Keratinocyte (primary cell): ENCODE measurements at regions not wholly inside any gene's neighbourhood (a gene's known extent, or its start where the extent isn't known, plus 50 kb on each side); places are given as distances from the start of the nearest gene placed in this dataset.

Source experiments
- DNase-seq: peaks from one replicate; pipeline ENCODE4 v3.0.0-alpha.2; 2011; ENCODE audit warnings: low read depth, missing footprints, low spot score
- FAIRE-seq: peaks from 2 replicates; lab custom pipeline; 2011; peaks lifted over from hg19 to GRCh38; lab: Jason Lieb, UNC
- H2AFZ ChIP-seq: 2 replicates; pipeline ENCODE4 v1.6.0; 2012; ENCODE audit warnings: low read length, control low read depth, inconsistent platforms; ENCODE audit not compliant: control insufficient read depth
- H3K27ac ChIP-seq: 2 replicates; pipeline ENCODE4 v1.5.1; 2011; ENCODE audit warnings: low read length; ENCODE audit not compliant: control insufficient read depth, insufficient read depth
- H3K27me3 ChIP-seq: 3 replicates; pipeline ENCODE4 v1.6.0; 2011; ENCODE audit warnings: low read length; ENCODE audit not compliant: control insufficient read depth, insufficient read depth; ENCODE audit errors: extremely low read depth
- H3K36me3 ChIP-seq, 2 experiments: 2 replicates in 1 of 2; 3 replicates in 1 of 2; pipeline ENCODE4 v1.5.1; 2011; ENCODE audit warnings: low read length in 2 of 2, mild to moderate bottlenecking in 1 of 2; ENCODE audit not compliant: control insufficient read depth in 2 of 2, insufficient read depth in 2 of 2; ENCODE audit errors: extremely low read depth in 1 of 2
- H3K4me1 ChIP-seq: 3 replicates; pipeline ENCODE4 v1.5.1; 2011; ENCODE audit warnings: low read length; ENCODE audit not compliant: control insufficient read depth, insufficient read depth; ENCODE audit errors: extremely low read depth
- H3K4me2 ChIP-seq: 3 replicates; pipeline ENCODE4 v1.6.0; 2011; ENCODE audit warnings: low read depth, low read length; ENCODE audit not compliant: control insufficient read depth, insufficient read depth; ENCODE audit errors: extremely low read depth
- H3K4me3 ChIP-seq, 3 experiments: fragments of 200-600 bp in 1 of 3; sonication (generic) in 1 of 3; 2 replicates in 2 of 3; 3 replicates in 1 of 3; pipeline ENCODE4 v1.5.1; 2011 to 2016; ENCODE audit warnings: low read length in 3 of 3, mild to moderate bottlenecking in 3 of 3, control low read depth in 2 of 3, inconsistent platforms in 1 of 3, low read depth in 1 of 3, mixed read lengths in 1 of 3, mixed run types in 1 of 3, moderate library complexity in 1 of 3; ENCODE audit not compliant: control insufficient read depth in 2 of 3, insufficient read depth in 2 of 3; ENCODE audit errors: extremely low read depth in 1 of 3
- H3K79me2 ChIP-seq: 2 replicates; pipeline ENCODE4 v1.6.0; 2012; ENCODE audit warnings: low read length; ENCODE audit not compliant: control insufficient read depth, insufficient read depth
- H3K9ac ChIP-seq: 3 replicates; pipeline ENCODE4 v1.6.0; 2011; ENCODE audit warnings: low read length; ENCODE audit not compliant: control insufficient read depth, insufficient read depth; ENCODE audit errors: extremely low read depth
- H3K9me1 ChIP-seq: 3 replicates; pipeline ENCODE4 v1.6.0; 2011; ENCODE audit warnings: low read length; ENCODE audit not compliant: control insufficient read depth, insufficient read depth; ENCODE audit errors: extremely low read depth
- H3K9me3 ChIP-seq: 2 replicates; pipeline ENCODE4 v1.5.1; 2012; ENCODE audit warnings: low read depth, low read length; ENCODE audit not compliant: control insufficient read depth
- H4K20me1 ChIP-seq: 3 replicates; pipeline ENCODE4 v1.6.0; 2011; ENCODE audit warnings: low read length; ENCODE audit not compliant: control insufficient read depth, insufficient read depth; ENCODE audit errors: extremely low read depth
- CTCF ChIP-seq, 3 experiments: IDR thresholded peaks in 1 of 3; conservative IDR thresholded peaks in 1 of 3; optimal IDR thresholded peaks in 1 of 3; 2 replicates in 2 of 3; 3 replicates in 1 of 3; pipeline versions ENCODE3 to v1.5.1; 2011; ENCODE audit warnings: low read length in 3 of 3, mild to moderate bottlenecking in 3 of 3, moderate library complexity in 2 of 3, control low read depth in 1 of 3, inconsistent platforms in 1 of 3; ENCODE audit not compliant: insufficient read depth in 2 of 3; ENCODE audit errors: extremely low read depth in 1 of 3
- EZH2 ChIP-seq: IDR thresholded peaks from one replicate; pipeline ENCODE4 v1.6.1; 2012; ENCODE audit warnings: inconsistent platforms, mild to moderate bottlenecking, low read length, moderate library complexity
- dilution Hi-C: fragments of 300-500 bp; cut with MboI; formaldehyde crosslinking; loops from one replicate; pipeline ENCODE4 v1.7.0; 2020; ENCODE audit warnings: low sequenced_read_pairs; ENCODE audit not compliant: extremely low pct_ligation_motif_present

GRCh38 chr15:94069844-94070243, 161.5 kb upstream of the MCTP2 start:
- H3K9ac ChIP-seq: no peak overlapping the region
- H2AFZ ChIP-seq: no peak overlapping the region
- no peak overlapping the region for H3K4me3 ChIP-seq
- H3K4me2 ChIP-seq: no peak overlapping the region
- dilution Hi-C loops: no loop called here
- TF ChIP-seq CTCF (optimal IDR thresholded peaks at IDR 0.05 in 1 of 3, IDR thresholded peaks at IDR 0.05 in 1 of 3, conservative IDR thresholded peaks at IDR 0.05 in 1 of 3; ENCODE audit: extremely low read depth in 1 of 3, insufficient read depth in 2 of 3, low read length in 3 of 3) (no peak), EZH2 (no peak)
- H3K27me3 ChIP-seq: no peaks in the 10 kb centered on the region
- peaks cover 4% of the 10 kb centered on the region for H3K4me1 ChIP-seq
- H3K9me1 ChIP-seq: no peaks in the 10 kb centered on the region
- H3K79me2 ChIP-seq: no peaks in the 10 kb centered on the region
- DNase-seq (no peak), FAIRE-seq (no peak)
- no peaks in the 10 kb centered on the region for H4K20me1 ChIP-seq
- no peak overlapping the region for H3K27ac ChIP-seq
- H3K9me3 ChIP-seq: no peaks in the 10 kb centered on the region
- H3K36me3 ChIP-seq: no peaks in the 10 kb centered on the region

- H3K4me2 ChIP-seq: no peak overlapping the region
- no peaks in the 10 kb centered on the region for H3K9me3 ChIP-seq
- FAIRE-seq (no peak), DNase-seq (no peak)
- H3K4me1 ChIP-seq: peaks cover 4% of the 10 kb centered on the region
- no peak overlapping the region for H3K9ac ChIP-seq
- H3K27ac ChIP-seq: no peak overlapping the region
- no peaks in the 10 kb centered on the region for H4K20me1 ChIP-seq
- H2AFZ ChIP-seq: no peak overlapping the region
- dilution Hi-C loops: no loop called here
- no peak overlapping the region for H3K4me3 ChIP-seq
- H3K27me3 ChIP-seq: no peaks in the 10 kb centered on the region
- no peaks in the 10 kb centered on the region for H3K9me1 ChIP-seq
- H3K79me2 ChIP-seq: no peaks in the 10 kb centered on the region
- H3K36me3 ChIP-seq: no peaks in the 10 kb centered on the region
- no peak for TF ChIP-seq EZH2
- TF ChIP-seq CTCF (optimal IDR thresholded peaks at IDR 0.05 in 1 of 3, IDR thresholded peaks at IDR 0.05 in 1 of 3, conservative IDR thresholded peaks at IDR 0.05 in 1 of 3; ENCODE audit: extremely low read depth in 1 of 3, insufficient read depth in 2 of 3, low read length in 3 of 3): no peak
These were observed 164.6 kb upstream of the MCTP2 start for GRCh38 chr15:94066811-94067210.
